SU-DHL-6 (cell line): ENCODE measurements at regions not wholly inside any gene's neighbourhood (a gene's known extent, or its start where the extent isn't known, plus 50 kb on each side); places are given as distances from the start of the nearest gene placed in this dataset.
"Not testable (repeated sequence)": the region's sequence is repeated elsewhere in the genome, so short reads cannot be mapped to it uniquely, and the experiment has no call there.

Experiments used
- CTCF ChIP-seq: fragments of 200-600 bp; sonication (generic); IDR thresholded peaks from one replicate; pipeline ENCODE4 v1.5.1; 2017; ENCODE audit warnings: antibody characterized with exemption, mild to moderate bottlenecking, low read length, moderate library complexity; ENCODE audit not compliant: insufficient read depth, poor library complexity, severe bottlenecking
- EZH2phosphoT487 ChIP-seq: fragments of 200-600 bp; sonication (generic), shearing (Covaris generic); conservative IDR thresholded peaks from 2 replicates; pipeline ENCODE4 v1.6.1; 2018; ENCODE audit warnings: mild to moderate bottlenecking, antibody characterized with exemption, low read length, moderate library complexity, mixed read lengths

DNA sequence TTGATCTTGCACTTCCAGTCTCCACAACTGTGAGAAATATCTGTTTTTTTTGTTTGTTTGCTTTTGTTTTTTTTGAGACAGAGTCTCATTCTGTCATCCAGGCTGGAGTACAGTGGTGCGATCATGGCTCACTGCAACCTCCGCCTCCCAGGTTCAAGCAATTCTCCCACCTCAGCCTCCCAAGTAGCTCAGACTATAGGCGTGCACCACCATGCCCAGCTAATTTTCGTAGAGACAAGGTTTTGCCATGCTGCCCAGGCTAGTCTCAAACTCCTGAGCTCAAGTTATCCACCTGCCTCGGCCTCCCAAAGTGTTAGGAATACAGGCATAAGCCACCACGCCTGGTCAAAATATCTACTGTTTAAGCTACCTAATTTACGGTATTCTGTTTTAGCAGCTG, 153.1 kb upstream of the C1QTNF3 start:
- not testable (repeated sequence) for TF ChIP-seq CTCF, EZH2phosphoT487
